ENCODE measurements at regions not wholly inside any gene's neighbourhood (a gene's known extent, or its start where the extent isn't known, plus 50 kb on each side); places are given as distances from the start of the nearest gene placed in this dataset.

- DNase-seq (ENCODE audit: low read depth): peak; percentile 30
- Histone ChIP-seq H3K27me3 (ENCODE audit: control insufficient read depth, insufficient read depth, low read length) (no peaks in the 10 kb centered on the region), H3K4me3 (ENCODE audit: low read depth, low read length) (no peak overlapping the region), H3K36me3 (ENCODE audit: control insufficient read depth, insufficient read depth, low read length) (no peaks in the 10 kb centered on the region)
- TF ChIP-seq CTCF (IDR thresholded peaks at IDR 0.05; ENCODE audit: insufficient read depth, low read depth, low read length): no peak
- ChIA-PET POLR2A (no interaction called here), CTCF (interaction anchor here (1.0 to 1.1 kb wide), 2 partner anchors 16 to 33 kb away, joined by 3 read pairs; no protein-coding TSS in a partner anchor)
Observed at GRCh38 chr19:28960986-28961705, 251.8 kb downstream of the UQCRFS1 start.

- ChIA-PET CTCF (interaction anchor here (0.7 to 1.1 kb wide), 3 partner anchors 16 to 82 kb away, joined by 3 read pairs; no protein-coding TSS in a partner anchor), POLR2A (no interaction called here)
- Histone ChIP-seq H3K27me3 (ENCODE audit: control insufficient read depth, insufficient read depth, low read length) (no peaks in the 10 kb centered on the region), H3K36me3 (ENCODE audit: control insufficient read depth, insufficient read depth, low read length) (no peaks in the 10 kb centered on the region), H3K4me3 (ENCODE audit: low read depth, low read length) (no peak overlapping the region)
- no peak for TF ChIP-seq CTCF (IDR thresholded peaks at IDR 0.05; ENCODE audit: insufficient read depth, low read depth, low read length)
- DNase-seq (ENCODE audit: low read depth): no peak
Observed at GRCh38 chr19:28960586-28960985, 252.4 kb downstream of the UQCRFS1 start.

GRCh38 chr19:28956961-28957360, 256.0 kb downstream of the UQCRFS1 start:
- ChIA-PET POLR2A (no interaction called here), CTCF (no interaction called here)
- DNase-seq (ENCODE audit: low read depth): no peak

GRCh38 chr19:28956421-28956820, 256.5 kb downstream of the UQCRFS1 start:
- no peak overlapping the region for H3K4me3 ChIP-seq (ENCODE audit: low read depth, low read length)
- no peaks in the 10 kb centered on the region for H3K27me3 ChIP-seq (ENCODE audit: control insufficient read depth, insufficient read depth, low read length)
- no peak for TF ChIP-seq CTCF (IDR thresholded peaks at IDR 0.05; ENCODE audit: insufficient read depth, low read depth, low read length)
- H3K36me3 ChIP-seq (ENCODE audit: control insufficient read depth, insufficient read depth, low read length): no peaks in the 10 kb centered on the region
- DNase-seq (ENCODE audit: low read depth): no peak
- CTCF ChIA-PET: no interaction called here
- POLR2A ChIA-PET: no interaction called here

More at GRCh38 chr19:28956961-28957360, 256.0 kb downstream of the UQCRFS1 start:
- H3K27me3 ChIP-seq (ENCODE audit: control insufficient read depth, insufficient read depth, low read length): no peaks in the 10 kb centered on the region
- no peaks in the 10 kb centered on the region for H3K36me3 ChIP-seq (ENCODE audit: control insufficient read depth, insufficient read depth, low read length)
- no peak for TF ChIP-seq CTCF (IDR thresholded peaks at IDR 0.05; ENCODE audit: insufficient read depth, low read depth, low read length)
- H3K4me3 ChIP-seq (ENCODE audit: low read depth, low read length): no peak overlapping the region

- TF ChIP-seq CTCF (IDR thresholded peaks at IDR 0.05; ENCODE audit: insufficient read depth, low read depth, low read length): no peak
- Histone ChIP-seq H3K4me3 (ENCODE audit: low read depth, low read length) (no peak overlapping the region), H3K27me3 (ENCODE audit: control insufficient read depth, insufficient read depth, low read length) (no peaks in the 10 kb centered on the region), H3K36me3 (ENCODE audit: control insufficient read depth, insufficient read depth, low read length) (no peaks in the 10 kb centered on the region)
- ChIA-PET CTCF (no interaction called here), POLR2A (no interaction called here)
- DNase-seq (ENCODE audit: low read depth): no peak
Observed at GRCh38 chr19:28949535-28949934, 263.4 kb downstream of the UQCRFS1 start.

Data from BJ (cell line).